ENCODE measurements at regions not wholly inside any gene's neighbourhood (a gene's known extent, or its start where the extent isn't known, plus 50 kb on each side); places are given as distances from the start of the nearest gene placed in this dataset.
"Not testable (repeated sequence)": the region's sequence is repeated elsewhere in the genome, so short reads cannot be mapped to it uniquely, and the experiment has no call there.

- CTCF ChIA-PET; H3K9me3 ChIP-seq (replicated peaks; ENCODE audit: control insufficient read depth, insufficient read depth, low read length); H3K36me3 ChIP-seq (ENCODE audit: control insufficient read depth in 2 of 2, extremely low read depth in 1 of 2, insufficient read depth in 2 of 2, low read length in 2 of 2); BruUV-seq (replicated peaks); H2AFZ ChIP-seq (ENCODE audit: low read depth, low read length); H3K4me1 ChIP-seq (ENCODE audit: control insufficient read depth, extremely low read depth, insufficient read depth, low read length); H3K9ac ChIP-seq (replicated peaks; ENCODE audit: extremely low read depth, insufficient read depth, low read length); POLR2A ChIA-PET; dilution Hi-C loops (cut with MboI; ENCODE audit: extremely low pct_ligation_motif_present, low sequenced_read_pairs); H3K4me3 ChIP-seq (replicated peaks in 1 of 3; ENCODE audit: insufficient read depth in 1 of 3, low read depth in 1 of 3, low read length in 3 of 3); H3K27me3 ChIP-seq (ENCODE audit: control insufficient read depth in 2 of 2, insufficient read depth in 2 of 2, low read length in 2 of 2); H3K9me1 ChIP-seq (replicated peaks; ENCODE audit: control insufficient read depth, extremely low read depth, insufficient read depth, low read length); intact Hi-C loops (cut with micrococcal nuclease); H3K79me2 ChIP-seq (ENCODE audit: control insufficient read depth, insufficient read depth, low read length); DNase-seq (ENCODE audit: low read depth, low spot score); H3K27ac ChIP-seq (ENCODE audit: insufficient read depth, low read depth, low read length); H4K20me1 ChIP-seq (replicated peaks; ENCODE audit: control insufficient read depth, extremely low read depth, insufficient read depth, low read length); FAIRE-seq; H3K4me2 ChIP-seq (ENCODE audit: insufficient read depth, low read length): not testable (repeated sequence)
Observed at GRCh38 chr1:120621278-120621677, 102.5 kb upstream of the NBPF26 start.

- H3K9ac ChIP-seq (replicated peaks; ENCODE audit: extremely low read depth, insufficient read depth, low read length); FAIRE-seq; H3K79me2 ChIP-seq (ENCODE audit: control insufficient read depth, insufficient read depth, low read length); POLR2A ChIA-PET; DNase-seq (ENCODE audit: low read depth, low spot score); BruUV-seq (replicated peaks); dilution Hi-C loops (cut with MboI; ENCODE audit: extremely low pct_ligation_motif_present, low sequenced_read_pairs); H3K9me1 ChIP-seq (replicated peaks; ENCODE audit: control insufficient read depth, extremely low read depth, insufficient read depth, low read length); intact Hi-C loops (cut with micrococcal nuclease); H3K4me2 ChIP-seq (ENCODE audit: insufficient read depth, low read length); H3K27me3 ChIP-seq (ENCODE audit: control insufficient read depth in 2 of 2, insufficient read depth in 2 of 2, low read length in 2 of 2); H3K4me3 ChIP-seq (replicated peaks in 1 of 3; ENCODE audit: insufficient read depth in 1 of 3, low read depth in 1 of 3, low read length in 3 of 3); H3K4me1 ChIP-seq (ENCODE audit: control insufficient read depth, extremely low read depth, insufficient read depth, low read length); H4K20me1 ChIP-seq (replicated peaks; ENCODE audit: control insufficient read depth, extremely low read depth, insufficient read depth, low read length); H3K27ac ChIP-seq (ENCODE audit: insufficient read depth, low read depth, low read length); H3K36me3 ChIP-seq (ENCODE audit: control insufficient read depth in 2 of 2, extremely low read depth in 1 of 2, insufficient read depth in 2 of 2, low read length in 2 of 2); CTCF ChIA-PET; H3K9me3 ChIP-seq (replicated peaks; ENCODE audit: control insufficient read depth, insufficient read depth, low read length); H2AFZ ChIP-seq (ENCODE audit: low read depth, low read length): not testable (repeated sequence)
Observed at GRCh38 chr1:120623539-120623938, 100.2 kb upstream of the NBPF26 start.

- H2AFZ ChIP-seq (ENCODE audit: low read depth, low read length); H3K4me2 ChIP-seq (ENCODE audit: insufficient read depth, low read length); H3K4me1 ChIP-seq (ENCODE audit: control insufficient read depth, extremely low read depth, insufficient read depth, low read length); CTCF ChIA-PET; H4K20me1 ChIP-seq (replicated peaks; ENCODE audit: control insufficient read depth, extremely low read depth, insufficient read depth, low read length); H3K36me3 ChIP-seq (ENCODE audit: control insufficient read depth in 2 of 2, extremely low read depth in 1 of 2, insufficient read depth in 2 of 2, low read length in 2 of 2); H3K27me3 ChIP-seq (ENCODE audit: control insufficient read depth in 2 of 2, insufficient read depth in 2 of 2, low read length in 2 of 2); H3K79me2 ChIP-seq (ENCODE audit: control insufficient read depth, insufficient read depth, low read length); FAIRE-seq; DNase-seq (ENCODE audit: low read depth, low spot score); BruUV-seq (replicated peaks); H3K9me3 ChIP-seq (replicated peaks; ENCODE audit: control insufficient read depth, insufficient read depth, low read length); dilution Hi-C loops (cut with MboI; ENCODE audit: extremely low pct_ligation_motif_present, low sequenced_read_pairs); POLR2A ChIA-PET; H3K9ac ChIP-seq (replicated peaks; ENCODE audit: extremely low read depth, insufficient read depth, low read length); H3K27ac ChIP-seq (ENCODE audit: insufficient read depth, low read depth, low read length); H3K9me1 ChIP-seq (replicated peaks; ENCODE audit: control insufficient read depth, extremely low read depth, insufficient read depth, low read length); H3K4me3 ChIP-seq (replicated peaks in 1 of 3; ENCODE audit: insufficient read depth in 1 of 3, low read depth in 1 of 3, low read length in 3 of 3); intact Hi-C loops (cut with micrococcal nuclease): not testable (repeated sequence)
Observed at GRCh38 chr1:120624565-120625064, 99.1 kb upstream of the NBPF26 start.

GRCh38 chr1:120629832-120630455 is 93.8 kb upstream of the NBPF26 start:
- dilution Hi-C loops (cut with MboI; ENCODE audit: extremely low pct_ligation_motif_present, low sequenced_read_pairs); H3K4me3 ChIP-seq (replicated peaks in 1 of 3; ENCODE audit: insufficient read depth in 1 of 3, low read depth in 1 of 3, low read length in 3 of 3); CTCF ChIA-PET; BruUV-seq (replicated peaks); H3K27ac ChIP-seq (ENCODE audit: insufficient read depth, low read depth, low read length); intact Hi-C loops (cut with micrococcal nuclease); DNase-seq (ENCODE audit: low read depth, low spot score); H2AFZ ChIP-seq (ENCODE audit: low read depth, low read length); H3K36me3 ChIP-seq (ENCODE audit: control insufficient read depth in 2 of 2, extremely low read depth in 1 of 2, insufficient read depth in 2 of 2, low read length in 2 of 2); H3K9me1 ChIP-seq (replicated peaks; ENCODE audit: control insufficient read depth, extremely low read depth, insufficient read depth, low read length); H3K27me3 ChIP-seq (ENCODE audit: control insufficient read depth in 2 of 2, insufficient read depth in 2 of 2, low read length in 2 of 2); POLR2A ChIA-PET; H3K4me2 ChIP-seq (ENCODE audit: insufficient read depth, low read length); H3K4me1 ChIP-seq (ENCODE audit: control insufficient read depth, extremely low read depth, insufficient read depth, low read length); H3K9ac ChIP-seq (replicated peaks; ENCODE audit: extremely low read depth, insufficient read depth, low read length); FAIRE-seq; H3K79me2 ChIP-seq (ENCODE audit: control insufficient read depth, insufficient read depth, low read length); H3K9me3 ChIP-seq (replicated peaks; ENCODE audit: control insufficient read depth, insufficient read depth, low read length); H4K20me1 ChIP-seq (replicated peaks; ENCODE audit: control insufficient read depth, extremely low read depth, insufficient read depth, low read length): not testable (repeated sequence)
